GM12891 (cell line): ENCODE measurements at regions not wholly inside any gene's neighbourhood (a gene's known extent, or its start where the extent isn't known, plus 50 kb on each side); places are given as distances from the start of the nearest gene placed in this dataset.

Source experiments
- PAX5 ChIP-seq: IDR thresholded peaks from 2 replicates; pipeline ENCODE4 v1.6.1; 2011; ENCODE audit warnings: low read length, moderate library complexity, mild to moderate bottlenecking; ENCODE audit not compliant: insufficient read depth, severe bottlenecking
- POLR2A ChIP-seq: IDR thresholded peaks from 2 replicates; pipeline ENCODE4 v1.6.1; 2011; ENCODE audit warnings: low read depth, low read length, control low read depth
- POLR2AphosphoS5 ChIP-seq: IDR thresholded peaks from 2 replicates; pipeline ENCODE4 v1.6.1; 2011; ENCODE audit warnings: low read depth, low read length, control low read depth
- POU2F2 ChIP-seq: IDR thresholded peaks from 2 replicates; pipeline ENCODE4 v1.6.1; 2011; ENCODE audit warnings: low read depth, mild to moderate bottlenecking, control low read depth, low read length, moderate library complexity
- TAF1 ChIP-seq: IDR thresholded peaks from 2 replicates; pipeline ENCODE4 v1.6.1; 2011; ENCODE audit warnings: low read depth, low read length, control low read depth

DNA sequence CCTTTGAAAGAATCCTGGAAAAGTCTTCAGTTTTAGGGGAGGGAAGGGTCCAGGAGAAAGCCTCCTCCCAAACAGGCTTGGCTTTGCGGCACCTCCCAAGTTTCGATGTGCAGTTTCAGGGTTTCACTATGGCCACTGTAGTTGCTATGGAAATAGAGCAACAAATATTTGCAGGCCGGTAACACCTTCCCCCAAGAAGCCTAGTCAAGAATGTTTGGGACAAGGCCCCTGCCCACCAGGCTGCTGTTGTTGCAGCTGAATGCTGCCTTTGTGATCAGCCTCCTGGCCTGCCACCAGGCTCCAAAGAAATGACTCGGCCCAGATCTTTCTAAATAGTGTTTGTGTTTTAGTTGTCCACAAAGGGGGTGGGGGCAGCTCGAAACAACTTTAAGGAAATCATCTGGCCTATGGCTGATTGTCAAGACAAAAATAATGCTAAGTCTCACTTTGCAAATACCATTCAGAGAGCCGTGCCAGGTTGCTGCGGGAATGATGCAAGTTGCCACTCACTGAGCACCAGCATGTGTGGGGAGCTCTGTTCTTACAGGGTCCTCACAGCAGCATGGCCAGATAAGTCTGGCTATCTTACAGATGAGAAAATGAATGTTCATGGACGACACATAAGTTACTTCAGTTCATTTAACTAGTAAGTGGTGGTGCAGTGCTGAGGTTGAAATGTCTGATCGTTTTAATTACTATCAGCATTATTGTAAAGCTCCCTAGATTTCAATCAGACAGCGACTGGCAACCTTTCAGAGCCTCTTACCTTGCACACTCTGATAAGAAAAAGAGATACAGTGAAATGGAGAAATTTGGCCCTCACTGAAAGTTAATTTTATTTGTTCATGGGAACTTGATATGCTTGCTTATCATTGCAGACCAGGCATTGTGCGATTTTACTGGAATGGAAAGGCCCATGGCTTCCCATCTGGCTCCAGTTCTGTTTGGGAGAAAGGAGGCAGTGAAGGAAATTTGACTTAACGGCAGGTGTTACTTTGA lies 91.2 kb upstream of the JUN start:
- TF ChIP-seq TAF1 (no peak), POLR2AphosphoS5 (no peak), POLR2A (no peak), POU2F2 (no peak), PAX5 (no peak)
